Endothelial cell of umbilical vein (primary cell): ENCODE measurements at regions not wholly inside any gene's neighbourhood (a gene's known extent, or its start where the extent isn't known, plus 50 kb on each side); places are given as distances from the start of the nearest gene placed in this dataset.

Experiments used
- BruUV-seq: library from RNA; stranded (reverse); fragments of 400-500 nt; replicated peaks from 2 replicates; lab custom pipeline; 2021; lab: Mats Ljungman, UMichigan
- CTCF ChIA-PET: fragments of 300-600, 350-600 bp; sonication (Branson Sonifier 250); formaldehyde crosslinking; loops from one replicate; lab custom pipeline; 2021; ENCODE audit warnings: antibody characterized with exemption, inconsistent platforms; lab: Charles Lee
- POLR2A ChIA-PET: fragments of 300-600, 350-600 bp; sonication (Branson Sonifier 250); formaldehyde crosslinking; loops from one replicate; lab custom pipeline; 2021; ENCODE audit warnings: antibody characterized with exemption, inconsistent platforms; lab: Charles Lee
- DNase-seq: peaks from one replicate; pipeline ENCODE4 v3.0.0-alpha.2; 2011; ENCODE audit warnings: low read depth, low spot score
- FAIRE-seq: peaks from 2 replicates; lab custom pipeline; 2011; peaks lifted over from hg19 to GRCh38; lab: Jason Lieb, UNC
- H2AFZ ChIP-seq: 2 replicates; pipeline ENCODE4 v1.6.0; 2012; ENCODE audit warnings: low read depth, low read length, control low read depth, inconsistent platforms
- H3K27ac ChIP-seq: 2 replicates; pipeline ENCODE4 v1.5.1; 2011; ENCODE audit warnings: low read depth, mild to moderate bottlenecking, control low read depth, low read length, moderate library complexity; ENCODE audit not compliant: insufficient read depth
- H3K27me3 ChIP-seq, 2 experiments: 2 replicates each; pipeline versions ENCODE4 v1.6.0 to v1.6.1; 2011; ENCODE audit warnings: low read length in 2 of 2, mixed read lengths in 1 of 2; ENCODE audit not compliant: control insufficient read depth in 2 of 2, insufficient read depth in 2 of 2
- H3K36me3 ChIP-seq, 2 experiments: 2 replicates in 1 of 2; 3 replicates in 1 of 2; pipeline ENCODE4 v1.5.1; 2011; ENCODE audit warnings: low read length in 2 of 2, mild to moderate bottlenecking in 1 of 2, moderate library complexity in 1 of 2; ENCODE audit not compliant: control insufficient read depth in 2 of 2, insufficient read depth in 2 of 2; ENCODE audit errors: extremely low read depth in 1 of 2
- H3K4me1 ChIP-seq: 3 replicates; pipeline ENCODE4 v1.5.1; 2011; ENCODE audit warnings: mild to moderate bottlenecking, low read length; ENCODE audit not compliant: control insufficient read depth, insufficient read depth; ENCODE audit errors: extremely low read depth
- H3K4me2 ChIP-seq: 2 replicates; pipeline ENCODE4 v1.6.1; 2011; ENCODE audit warnings: low read length, control low read depth, mixed read lengths; ENCODE audit not compliant: insufficient read depth
- H3K4me3 ChIP-seq, 3 experiments: fragments of 200-600 bp in 1 of 3; sonication (generic), shearing (Covaris generic) in 1 of 3; replicated peaks in 1 of 3; 2 replicates each; pipeline ENCODE4 v1.5.1; 2011 to 2016; ENCODE audit warnings: control low read depth in 3 of 3, low read length in 3 of 3, mild to moderate bottlenecking in 2 of 3, inconsistent platforms in 1 of 3, low read depth in 1 of 3, moderate library complexity in 1 of 3; ENCODE audit not compliant: insufficient read depth in 1 of 3
- H3K79me2 ChIP-seq: 2 replicates; pipeline ENCODE4 v1.6.0; 2012; ENCODE audit warnings: low read length, inconsistent platforms; ENCODE audit not compliant: control insufficient read depth, insufficient read depth
- H3K9ac ChIP-seq: replicated peaks from 2 replicates; pipeline ENCODE3; 2011; ENCODE audit warnings: low read length, control low read depth; ENCODE audit not compliant: insufficient read depth; ENCODE audit errors: extremely low read depth
- H3K9me1 ChIP-seq: replicated peaks from 3 replicates; pipeline ENCODE4 v1.6.0; 2011; ENCODE audit warnings: mild to moderate bottlenecking, low read length; ENCODE audit not compliant: control insufficient read depth, insufficient read depth; ENCODE audit errors: extremely low read depth
- H3K9me3 ChIP-seq: replicated peaks from 2 replicates; pipeline ENCODE4 v1.5.1; 2012; ENCODE audit warnings: low read length, inconsistent platforms; ENCODE audit not compliant: control insufficient read depth, insufficient read depth
- H4K20me1 ChIP-seq: replicated peaks from 2 replicates; pipeline ENCODE3; 2011; ENCODE audit warnings: mild to moderate bottlenecking, low read length; ENCODE audit not compliant: control insufficient read depth, insufficient read depth; ENCODE audit errors: extremely low read depth
- CTCF ChIP-seq, 2 donors: IDR thresholded peaks; 1 replicate in 1 of 2; 2 replicates in 1 of 2; pipeline ENCODE4 v1.5.1; 2011; ENCODE audit warnings: low read length in 2 of 2, mild to moderate bottlenecking in 2 of 2, moderate library complexity in 2 of 2, control low read depth in 1 of 2, inconsistent platforms in 1 of 2, low read depth in 1 of 2; ENCODE audit not compliant: insufficient read depth in 1 of 2; ENCODE audit errors: extremely low read depth in 1 of 2
- EZH2 ChIP-seq: IDR thresholded peaks from 2 replicates; pipeline ENCODE4 v1.6.1; 2012; ENCODE audit warnings: borderline replicate concordance, low read depth, mild to moderate bottlenecking, moderate library complexity, low read length, inconsistent platforms; ENCODE audit not compliant: severe bottlenecking
- FOS ChIP-seq: IDR thresholded peaks from 2 replicates; pipeline ENCODE4 v1.6.1; 2011; ENCODE audit warnings: mild to moderate bottlenecking, low read length, moderate library complexity, borderline replicate concordance; ENCODE audit not compliant: insufficient read depth
- GATA2 ChIP-seq: IDR thresholded peaks from 2 replicates; pipeline ENCODE4 v1.7.0; 2011; ENCODE audit warnings: low read depth, mild to moderate bottlenecking, moderate library complexity, mixed read lengths, low read length; ENCODE audit not compliant: insufficient read length, insufficient read depth
- JUN ChIP-seq: IDR thresholded peaks from 2 replicates; pipeline ENCODE4 v1.6.1; 2011; ENCODE audit warnings: borderline replicate concordance, low read depth; ENCODE audit not compliant: insufficient read length, insufficient read depth
- MAX ChIP-seq: IDR thresholded peaks from 2 replicates; pipeline ENCODE4 v1.6.1; 2011; ENCODE audit not compliant: insufficient read depth, insufficient read length
- MYC ChIP-seq: IDR thresholded peaks from one replicate; pipeline ENCODE4 v1.6.1; 2011; ENCODE audit warnings: mild to moderate bottlenecking, low read depth, low read length
- POLR2A ChIP-seq: IDR thresholded peaks from 2 replicates; pipeline ENCODE4 v1.6.1; 2012; ENCODE audit warnings: low read depth, mild to moderate bottlenecking, control low read depth, low read length
- POLR2AphosphoS5 ChIP-seq: IDR thresholded peaks from 2 replicates; pipeline ENCODE4 v1.6.1; 2012; ENCODE audit warnings: low read depth, mild to moderate bottlenecking, control low read depth, low read length, moderate library complexity; ENCODE audit not compliant: insufficient read depth
- dilution Hi-C: fragments of 300-500 bp; cut with MboI; formaldehyde crosslinking; loops from one replicate; pipeline ENCODE4 v1.15.0; 2019; ENCODE audit warnings: low sequenced_read_pairs; ENCODE audit not compliant: extremely low pct_ligation_motif_present
- intact Hi-C: fragments of 100-400 bp; cut with micrococcal nuclease; formaldehyde crosslinking; loops from one replicate; pipeline ENCODE4 v1.10.0; 2022

- Histone ChIP-seq H3K4me2 (no peak overlapping the region), H3K9ac (no peak overlapping the region), H3K79me2 (no peaks in the 10 kb centered on the region), H4K20me1 (no peaks in the 10 kb centered on the region), H3K9me3 (no peaks in the 10 kb centered on the region), H3K27ac (no peak overlapping the region), H3K36me3 (no peaks in the 10 kb centered on the region), H3K27me3 (peaks cover 3 to 5% of the 10 kb centered on the region in 2 experiments), H2AFZ (no peak overlapping the region), H3K4me1 (no peaks in the 10 kb centered on the region), H3K9me1 (no peaks in the 10 kb centered on the region), H3K4me3 (no peak overlapping the region)
- FAIRE-seq: no peak
- TF ChIP-seq POLR2A (no peak), MYC (no peak), GATA2 (no peak), FOS (no peak), JUN (no peak), POLR2AphosphoS5 (no peak), MAX (no peak), CTCF (IDR thresholded peaks at IDR 0.05; ENCODE audit: extremely low read depth in 1 of 2, insufficient read depth in 1 of 2, low read depth in 1 of 2, low read length in 2 of 2) (no peak), EZH2 (no peak)
- no peak for DNase-seq
- CTCF ChIA-PET: interaction anchor here (1.1 kb wide), 1 partner anchor 140 kb away, joined by 3 read pairs; no protein-coding TSS in a partner anchor
- intact Hi-C loops: no loop called here
- dilution Hi-C loops: no loop called here
- POLR2A ChIA-PET: no interaction called here
- BruUV-seq: no TSS peak
Observed at GRCh38 chr1:116278541-116278866, 94.5 kb upstream of the ATP1A1 start.
